H1 (cell line): ENCODE measurements at regions not wholly inside any gene's neighbourhood (a gene's known extent, or its start where the extent isn't known, plus 50 kb on each side); places are given as distances from the start of the nearest gene placed in this dataset.

ENCODE experiments used
- TF ChIP-seq, protein P1 (sequence below): fragments of 300-600 bp; sonication (generic); IDR thresholded peaks from 2 replicates; pipeline ENCODE4 v1.7.1; 2012; ENCODE audit warnings: low read length, moderate library complexity, mild to moderate bottlenecking, inconsistent platforms; ENCODE audit not compliant: insufficient replicate concordance

DNA sequence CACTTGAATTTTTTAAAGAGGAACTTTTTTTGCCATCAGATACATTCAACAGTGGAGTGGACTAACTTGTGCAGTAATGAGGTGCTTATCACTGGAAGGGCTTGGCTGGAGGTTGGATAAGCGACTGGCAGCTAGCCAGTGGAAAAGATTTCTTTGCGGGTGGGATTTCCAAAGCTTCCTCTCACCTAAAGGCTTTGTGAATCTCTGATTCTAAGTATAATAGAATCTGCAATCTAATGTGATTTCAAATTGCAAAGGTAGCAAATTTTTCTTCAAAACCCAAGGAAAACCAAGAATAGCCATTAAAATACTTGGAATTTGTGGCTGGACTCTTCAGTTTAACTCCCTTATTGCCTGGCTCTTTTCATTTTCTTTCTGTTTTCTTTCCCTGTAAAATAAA lies 460.4 kb upstream of the MARCKS start (continued):
- TF ChIP-seq, protein P1, sequence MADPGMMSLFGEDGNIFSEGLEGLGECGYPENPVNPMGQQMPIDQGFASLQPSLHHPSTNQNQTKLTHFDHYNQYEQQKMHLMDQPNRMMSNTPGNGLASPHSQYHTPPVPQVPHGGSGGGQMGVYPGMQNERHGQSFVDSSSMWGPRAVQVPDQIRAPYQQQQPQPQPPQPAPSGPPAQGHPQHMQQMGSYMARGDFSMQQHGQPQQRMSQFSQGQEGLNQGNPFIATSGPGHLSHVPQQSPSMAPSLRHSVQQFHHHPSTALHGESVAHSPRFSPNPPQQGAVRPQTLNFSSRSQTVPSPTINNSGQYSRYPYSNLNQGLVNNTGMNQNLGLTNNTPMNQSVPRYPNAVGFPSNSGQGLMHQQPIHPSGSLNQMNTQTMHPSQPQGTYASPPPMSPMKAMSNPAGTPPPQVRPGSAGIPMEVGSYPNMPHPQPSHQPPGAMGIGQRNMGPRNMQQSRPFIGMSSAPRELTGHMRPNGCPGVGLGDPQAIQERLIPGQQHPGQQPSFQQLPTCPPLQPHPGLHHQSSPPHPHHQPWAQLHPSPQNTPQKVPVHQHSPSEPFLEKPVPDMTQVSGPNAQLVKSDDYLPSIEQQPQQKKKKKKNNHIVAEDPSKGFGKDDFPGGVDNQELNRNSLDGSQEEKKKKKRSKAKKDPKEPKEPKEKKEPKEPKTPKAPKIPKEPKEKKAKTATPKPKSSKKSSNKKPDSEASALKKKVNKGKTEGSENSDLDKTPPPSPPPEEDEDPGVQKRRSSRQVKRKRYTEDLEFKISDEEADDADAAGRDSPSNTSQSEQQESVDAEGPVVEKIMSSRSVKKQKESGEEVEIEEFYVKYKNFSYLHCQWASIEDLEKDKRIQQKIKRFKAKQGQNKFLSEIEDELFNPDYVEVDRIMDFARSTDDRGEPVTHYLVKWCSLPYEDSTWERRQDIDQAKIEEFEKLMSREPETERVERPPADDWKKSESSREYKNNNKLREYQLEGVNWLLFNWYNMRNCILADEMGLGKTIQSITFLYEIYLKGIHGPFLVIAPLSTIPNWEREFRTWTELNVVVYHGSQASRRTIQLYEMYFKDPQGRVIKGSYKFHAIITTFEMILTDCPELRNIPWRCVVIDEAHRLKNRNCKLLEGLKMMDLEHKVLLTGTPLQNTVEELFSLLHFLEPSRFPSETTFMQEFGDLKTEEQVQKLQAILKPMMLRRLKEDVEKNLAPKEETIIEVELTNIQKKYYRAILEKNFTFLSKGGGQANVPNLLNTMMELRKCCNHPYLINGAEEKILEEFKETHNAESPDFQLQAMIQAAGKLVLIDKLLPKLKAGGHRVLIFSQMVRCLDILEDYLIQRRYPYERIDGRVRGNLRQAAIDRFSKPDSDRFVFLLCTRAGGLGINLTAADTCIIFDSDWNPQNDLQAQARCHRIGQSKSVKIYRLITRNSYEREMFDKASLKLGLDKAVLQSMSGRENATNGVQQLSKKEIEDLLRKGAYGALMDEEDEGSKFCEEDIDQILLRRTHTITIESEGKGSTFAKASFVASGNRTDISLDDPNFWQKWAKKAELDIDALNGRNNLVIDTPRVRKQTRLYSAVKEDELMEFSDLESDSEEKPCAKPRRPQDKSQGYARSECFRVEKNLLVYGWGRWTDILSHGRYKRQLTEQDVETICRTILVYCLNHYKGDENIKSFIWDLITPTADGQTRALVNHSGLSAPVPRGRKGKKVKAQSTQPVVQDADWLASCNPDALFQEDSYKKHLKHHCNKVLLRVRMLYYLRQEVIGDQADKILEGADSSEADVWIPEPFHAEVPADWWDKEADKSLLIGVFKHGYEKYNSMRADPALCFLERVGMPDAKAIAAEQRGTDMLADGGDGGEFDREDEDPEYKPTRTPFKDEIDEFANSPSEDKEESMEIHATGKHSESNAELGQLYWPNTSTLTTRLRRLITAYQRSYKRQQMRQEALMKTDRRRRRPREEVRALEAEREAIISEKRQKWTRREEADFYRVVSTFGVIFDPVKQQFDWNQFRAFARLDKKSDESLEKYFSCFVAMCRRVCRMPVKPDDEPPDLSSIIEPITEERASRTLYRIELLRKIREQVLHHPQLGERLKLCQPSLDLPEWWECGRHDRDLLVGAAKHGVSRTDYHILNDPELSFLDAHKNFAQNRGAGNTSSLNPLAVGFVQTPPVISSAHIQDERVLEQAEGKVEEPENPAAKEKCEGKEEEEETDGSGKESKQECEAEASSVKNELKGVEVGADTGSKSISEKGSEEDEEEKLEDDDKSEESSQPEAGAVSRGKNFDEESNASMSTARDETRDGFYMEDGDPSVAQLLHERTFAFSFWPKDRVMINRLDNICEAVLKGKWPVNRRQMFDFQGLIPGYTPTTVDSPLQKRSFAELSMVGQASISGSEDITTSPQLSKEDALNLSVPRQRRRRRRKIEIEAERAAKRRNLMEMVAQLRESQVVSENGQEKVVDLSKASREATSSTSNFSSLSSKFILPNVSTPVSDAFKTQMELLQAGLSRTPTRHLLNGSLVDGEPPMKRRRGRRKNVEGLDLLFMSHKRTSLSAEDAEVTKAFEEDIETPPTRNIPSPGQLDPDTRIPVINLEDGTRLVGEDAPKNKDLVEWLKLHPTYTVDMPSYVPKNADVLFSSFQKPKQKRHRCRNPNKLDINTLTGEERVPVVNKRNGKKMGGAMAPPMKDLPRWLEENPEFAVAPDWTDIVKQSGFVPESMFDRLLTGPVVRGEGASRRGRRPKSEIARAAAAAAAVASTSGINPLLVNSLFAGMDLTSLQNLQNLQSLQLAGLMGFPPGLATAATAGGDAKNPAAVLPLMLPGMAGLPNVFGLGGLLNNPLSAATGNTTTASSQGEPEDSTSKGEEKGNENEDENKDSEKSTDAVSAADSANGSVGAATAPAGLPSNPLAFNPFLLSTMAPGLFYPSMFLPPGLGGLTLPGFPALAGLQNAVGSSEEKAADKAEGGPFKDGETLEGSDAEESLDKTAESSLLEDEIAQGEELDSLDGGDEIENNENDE, result no peak
